ENCODE measurements at regions not wholly inside any gene's neighbourhood (a gene's known extent, or its start where the extent isn't known, plus 50 kb on each side); places are given as distances from the start of the nearest gene placed in this dataset.

DNA sequence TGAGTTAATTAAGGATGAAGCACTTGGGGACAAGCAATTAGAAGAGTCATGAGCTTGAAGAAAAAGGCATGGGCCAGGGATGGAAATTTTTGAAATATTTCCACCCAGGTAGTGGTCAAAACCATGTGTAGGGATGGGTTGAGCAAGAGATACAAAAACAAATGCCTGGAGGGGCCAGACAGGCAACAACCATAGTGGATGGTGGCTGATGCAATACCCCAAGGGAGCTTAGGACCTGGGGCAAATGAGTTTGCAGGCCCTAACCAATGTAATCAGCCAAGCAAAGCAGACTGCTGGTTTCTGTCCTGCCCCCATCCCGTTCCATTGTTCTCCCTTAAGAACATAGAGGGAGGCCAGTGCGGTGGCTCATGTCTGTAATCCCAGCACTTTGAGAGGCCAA lies 119.1 kb upstream of the FGGY start:
- no peaks in the 10 kb centered on the region for H3K27me3 ChIP-seq (replicated peaks in 1 of 4; ENCODE audit: control insufficient read depth in 3 of 4, extremely low read depth in 1 of 4, insufficient read depth in 3 of 4, low read length in 3 of 4)
- 0 out of 7 replicates have a peak, but pooled peaks cover 0 to 3% (median 0%) of the 10 kb centered on the region in 4 experiments for H3K4me1 ChIP-seq (replicated peaks in 1 of 4; ENCODE audit: control insufficient read depth in 3 of 4, insufficient read depth in 4 of 4, low read length in 3 of 4)
- H3K9me3 ChIP-seq (ENCODE audit: insufficient read depth in 2 of 2, low read depth in 1 of 2, low read length in 1 of 2): no peaks in the 10 kb centered on the region
- H3K4ac ChIP-seq (replicated peaks; ENCODE audit: insufficient read length, low read depth, low read length): no peak overlapping the region
- H2BK15ac ChIP-seq (ENCODE audit: low read length): no peak overlapping the region
- DNase-seq (ENCODE audit: low read depth in 1 of 2, low spot score in 2 of 2) (no peak), FAIRE-seq (no peak)
- H3K27ac ChIP-seq (ENCODE audit: low read depth, low read length): no peak overlapping the region
- no peak overlapping the region for H4K5ac ChIP-seq (ENCODE audit: insufficient read length, low read depth, low read length)
- H2BK5ac ChIP-seq (ENCODE audit: low read depth, low read length): no peak overlapping the region
- no peak overlapping the region for H3K18ac ChIP-seq (ENCODE audit: extremely low read depth, low read length)
- no peak overlapping the region for H2AFZ ChIP-seq (ENCODE audit: low read length)
- no peak overlapping the region for H3K9ac ChIP-seq (replicated peaks in 1 of 4; ENCODE audit: extremely low read depth in 1 of 4, low read depth in 3 of 4, low read length in 3 of 4)
- WGBS, 2 experiments (ENCODE audit: extremely low coverage in 1 of 2, insufficient coverage in 1 of 2, insufficient read length in 1 of 2, insufficient replicate concordance in 2 of 2, low coverage in 1 of 2, low lambda C conversion rate in 2 of 2, missing lambda C conversion rate in 1 of 2): 100% methylated on average over 2 of the region's 2 CpGs; no CpG with 5 or more reads in 1 of the 2 experiments
- no peaks in the 10 kb centered on the region for H3K36me3 ChIP-seq (ENCODE audit: control insufficient read depth in 2 of 4, insufficient read depth in 4 of 4, low read length in 3 of 4)
- H3K79me1 ChIP-seq (ENCODE audit: low read depth, low read length): no peaks in the 10 kb centered on the region
- H3K23ac ChIP-seq (ENCODE audit: insufficient read length): no peak overlapping the region
- H3K56ac ChIP-seq (replicated peaks; ENCODE audit: insufficient read length, low read depth, low read length): no peak overlapping the region
- no peak overlapping the region for H4K91ac ChIP-seq (replicated peaks; ENCODE audit: insufficient read length, low read length)
- H2AK5ac ChIP-seq (ENCODE audit: low read depth, low read length): no peak overlapping the region
- no peak overlapping the region for H3K4me2 ChIP-seq (ENCODE audit: insufficient read depth in 1 of 2, low read depth in 2 of 2, low read length in 2 of 2)
- H2BK20ac ChIP-seq (ENCODE audit: low read length): no peak overlapping the region
- no peaks in the 10 kb centered on the region for H3K79me2 ChIP-seq (ENCODE audit: control insufficient read depth in 1 of 2, insufficient read depth in 2 of 2, low read length in 2 of 2)
- H4K8ac ChIP-seq (ENCODE audit: extremely low read depth, insufficient read depth, low read length): no peak overlapping the region
- no peaks in the 10 kb centered on the region for H4K20me1 ChIP-seq (replicated peaks in 1 of 2; ENCODE audit: control insufficient read depth in 1 of 2, insufficient read depth in 2 of 2, low read length in 2 of 2)
- no peak overlapping the region for H2BK12ac ChIP-seq (ENCODE audit: low read depth, low read length)
- H3K23me2 ChIP-seq (ENCODE audit: low read depth, low read length): no peaks in the 10 kb centered on the region; the same call in 1 of the 2 replicates
- H3K4me3 ChIP-seq (ENCODE audit: extremely low read depth in 1 of 4, insufficient read depth in 2 of 4, low read depth in 3 of 4, low read length in 4 of 4): no peak overlapping the region
- no peak overlapping the region for H2BK120ac ChIP-seq (replicated peaks; ENCODE audit: low read depth, low read length)
- CTCF ChIA-PET (ENCODE audit: partially characterized antibody): no interaction called here
- POLR2A ChIA-PET (ENCODE audit: partially characterized antibody): no interaction called here
- no peak overlapping the region for H3K14ac ChIP-seq (ENCODE audit: insufficient read length)
- TF ChIP-seq TAF1 (IDR thresholded peaks at IDR 0.05; ENCODE audit: low read depth, low read length) (no peak), HDAC6 (IDR thresholded peaks at IDR 0.05; ENCODE audit: low read depth, low read length) (no peak), JUND (IDR thresholded peaks at IDR 0.05; ENCODE audit: low read length) (no peak), EP300 (IDR thresholded peaks at IDR 0.05; ENCODE audit: borderline replicate concordance in 1 of 2, low read depth in 2 of 2, low read length in 2 of 2) (no peak), CBX5 (IDR thresholded peaks at IDR 0.05; ENCODE audit: low read depth, low read length) (no peak), CEBPB (IDR thresholded peaks at IDR 0.05; ENCODE audit: low read depth, low read length) (no peak), YY1 (IDR thresholded peaks at IDR 0.05; ENCODE audit: low read depth, low read length) (no peak), SIN3A (conservative IDR thresholded peaks at IDR 0.05 in 1 of 2, IDR thresholded peaks at IDR 0.05 in 1 of 2; ENCODE audit: low read depth in 1 of 2, low read length in 2 of 2) (no peak)
- TF ChIP-seq, protein P1, sequence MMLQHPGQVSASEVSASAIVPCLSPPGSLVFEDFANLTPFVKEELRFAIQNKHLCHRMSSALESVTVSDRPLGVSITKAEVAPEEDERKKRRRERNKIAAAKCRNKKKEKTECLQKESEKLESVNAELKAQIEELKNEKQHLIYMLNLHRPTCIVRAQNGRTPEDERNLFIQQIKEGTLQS (IDR thresholded peaks at IDR 0.05; ENCODE audit: insufficient read depth, low read depth, low read length): no peak
- TF ChIP-seq, protein P2, sequence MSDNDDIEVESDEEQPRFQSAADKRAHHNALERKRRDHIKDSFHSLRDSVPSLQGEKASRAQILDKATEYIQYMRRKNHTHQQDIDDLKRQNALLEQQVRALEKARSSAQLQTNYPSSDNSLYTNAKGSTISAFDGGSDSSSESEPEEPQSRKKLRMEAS (IDR thresholded peaks at IDR 0.05): no peak
- TF ChIP-seq, protein P3, sequence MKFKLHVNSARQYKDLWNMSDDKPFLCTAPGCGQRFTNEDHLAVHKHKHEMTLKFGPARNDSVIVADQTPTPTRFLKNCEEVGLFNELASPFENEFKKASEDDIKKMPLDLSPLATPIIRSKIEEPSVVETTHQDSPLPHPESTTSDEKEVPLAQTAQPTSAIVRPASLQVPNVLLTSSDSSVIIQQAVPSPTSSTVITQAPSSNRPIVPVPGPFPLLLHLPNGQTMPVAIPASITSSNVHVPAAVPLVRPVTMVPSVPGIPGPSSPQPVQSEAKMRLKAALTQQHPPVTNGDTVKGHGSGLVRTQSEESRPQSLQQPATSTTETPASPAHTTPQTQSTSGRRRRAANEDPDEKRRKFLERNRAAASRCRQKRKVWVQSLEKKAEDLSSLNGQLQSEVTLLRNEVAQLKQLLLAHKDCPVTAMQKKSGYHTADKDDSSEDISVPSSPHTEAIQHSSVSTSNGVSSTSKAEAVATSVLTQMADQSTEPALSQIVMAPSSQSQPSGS (IDR thresholded peaks at IDR 0.05; ENCODE audit: low read length): no peak

All from H1 (cell line).